Kidney (tissue), 13 donors: ENCODE measurements at regions not wholly inside any gene's neighbourhood (a gene's known extent, or its start where the extent isn't known, plus 50 kb on each side); places are given as distances from the start of the nearest gene placed in this dataset.
A peak's percentile ranks its signal among the peaks of the same experiment; 100 is the strongest.

ENCODE experiments used
- DNase-seq, 5 donors: peaks; one replicate each; pipeline ENCODE4 v3.0.0-alpha.2; 2013 to 2020
- FAIRE-seq: peaks from 2 replicates; lab custom pipeline; 2012; peaks lifted over from hg19 to GRCh38; lab: Jason Lieb, UNC
- H3K27ac ChIP-seq, 2 donors: one replicate each; pipeline ENCODE4 v1.7.0; 2013; ENCODE audit warnings: low read depth in 2 of 2, low read length in 2 of 2, inconsistent platforms in 1 of 2
- H3K27me3 ChIP-seq: one replicate; pipeline ENCODE4 v1.7.1; 2013; ENCODE audit warnings: low read length, inconsistent platforms; ENCODE audit not compliant: control insufficient read depth, insufficient read depth
- H3K36me3 ChIP-seq, 3 donors: one replicate each; pipeline versions ENCODE4 v1.7.0 to v1.7.1; 2013; ENCODE audit warnings: low read length in 3 of 3, control low read depth in 1 of 3, inconsistent platforms in 1 of 3; ENCODE audit not compliant: insufficient read depth in 3 of 3, control insufficient read depth in 2 of 3
- H3K4me1 ChIP-seq, 3 donors: one replicate each; pipeline versions ENCODE4 v1.7.0 to v1.7.1; 2013; ENCODE audit warnings: low read length in 3 of 3, inconsistent platforms in 1 of 3, low read depth in 1 of 3; ENCODE audit not compliant: control insufficient read depth in 2 of 3, insufficient read depth in 2 of 3
- H3K4me3 ChIP-seq, 3 donors: one replicate each; pipeline versions ENCODE4 v1.7.0 to v1.8.1; 2013; ENCODE audit warnings: low read length in 3 of 3, control low read depth in 1 of 3, inconsistent platforms in 1 of 3
- H3K9ac ChIP-seq, 3 donors: one replicate each; pipeline versions ENCODE4 v1.7.0 to v1.7.1; 2013; ENCODE audit warnings: low read length in 3 of 3, control low read depth in 1 of 3, inconsistent platforms in 1 of 3
- H3K9me3 ChIP-seq, 3 donors: one replicate each; pipeline versions ENCODE4 v1.7.0 to v1.7.1; 2013; ENCODE audit warnings: low read length in 3 of 3, control low read depth in 1 of 3, inconsistent platforms in 1 of 3; ENCODE audit not compliant: control insufficient read depth in 2 of 3, insufficient read depth in 1 of 3
- CTCF ChIP-seq: IDR thresholded peaks from 3 replicates; pipeline ENCODE4 v1.5.1; 2012; ENCODE audit warnings: mild to moderate bottlenecking, moderate library complexity, borderline replicate concordance; ENCODE audit not compliant: insufficient read depth; ENCODE audit errors: extremely low read depth
- intact Hi-C: fragments of 100-400 bp; cut with DNase I; formaldehyde crosslinking; loops from one replicate; pipeline ENCODE4 v1.11.1; 2022
- donor health status: control.
- donor health status: control.
- donor health status: control.
- donor health status: control.
- donor health status: control.
- donor health status: DM: yes; HTN: yes; CAD: no.
- donor health status: Normal renal cell carcinoma (clear cell type).

DNA sequence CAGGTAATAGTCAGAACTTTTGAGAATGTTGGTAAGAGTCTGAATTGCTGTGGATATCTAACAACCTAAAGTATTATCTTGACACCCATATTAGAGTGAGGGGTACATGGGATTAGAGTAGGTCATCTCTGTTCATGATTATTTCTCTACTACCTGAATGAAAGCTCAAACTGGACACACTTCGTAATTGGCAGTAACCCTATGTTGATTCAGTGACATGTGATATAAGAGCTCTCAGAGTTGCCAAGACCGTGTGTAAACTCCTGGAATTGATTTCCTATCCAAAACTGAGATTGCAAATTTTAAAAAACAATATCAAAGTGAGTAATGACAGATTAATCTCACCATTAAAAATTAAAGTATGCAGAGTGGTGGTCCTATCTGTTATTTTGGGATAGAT, 214.8 kb upstream of the ARHGEF26 start:
- Histone ChIP-seq H3K27me3 (no peaks in the 10 kb centered on the region), H3K9me3 (no peaks in the 10 kb centered on the region), H3K9ac (no peak overlapping the region), H3K27ac (no peak overlapping the region), H3K4me3 (no peak overlapping the region), H3K36me3 (no peaks in the 10 kb centered on the region), H3K4me1 (no peaks in the 10 kb centered on the region)
- intact Hi-C loops = no loop called here
- no peak for TF ChIP-seq CTCF
- FAIRE-seq (no peak), DNase-seq (no peak)

GRCh38 chr3:153910387-153910786, 210.8 kb upstream of the ARHGEF26 start:
- Histone ChIP-seq H3K27me3 (no peaks in the 10 kb centered on the region), H3K4me1 (no peaks in the 10 kb centered on the region), H3K9ac (no peak overlapping the region), H3K9me3 (no peaks in the 10 kb centered on the region), H3K4me3 (no peak overlapping the region), H3K36me3 (no peaks in the 10 kb centered on the region), H3K27ac (no peak overlapping the region)
- FAIRE-seq (no peak), DNase-seq (no peak)
- no peak for TF ChIP-seq CTCF
- intact Hi-C loops = no loop called here

DNA sequence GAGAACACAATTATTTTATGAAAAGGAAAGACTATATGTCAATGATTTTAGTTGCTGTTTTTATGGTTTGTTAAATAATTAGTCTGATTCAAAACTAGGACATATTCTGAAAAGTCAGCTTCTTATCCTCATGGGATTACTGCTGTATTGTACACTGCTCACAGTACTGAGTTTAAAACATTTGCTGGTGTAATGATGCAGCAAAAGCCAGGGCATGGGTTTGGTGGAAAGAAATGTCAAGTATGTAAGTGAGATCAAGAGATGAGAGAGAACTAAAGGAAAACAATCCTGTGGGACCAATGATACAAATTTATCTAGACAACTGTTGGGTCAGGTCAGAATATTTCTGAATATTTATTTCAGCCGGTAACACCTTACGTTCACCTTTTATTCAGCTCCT, 210.1 kb upstream of the ARHGEF26 start:
- no peak overlapping the region for H3K27ac ChIP-seq
- intact Hi-C loops = no loop called here
- DNase-seq (peak in 1 of 5 donors; percentile 31), FAIRE-seq (no peak)
- H3K4me1 ChIP-seq = no peaks in the 10 kb centered on the region
- no peak overlapping the region for H3K4me3 ChIP-seq
- no peak overlapping the region for H3K9ac ChIP-seq
- H3K27me3 ChIP-seq = no peaks in the 10 kb centered on the region
- no peaks in the 10 kb centered on the region for H3K9me3 ChIP-seq
- no peak for TF ChIP-seq CTCF
- H3K36me3 ChIP-seq = no peaks in the 10 kb centered on the region

- intact Hi-C loops = no loop called here
- no peak for FAIRE-seq
- Histone ChIP-seq H3K36me3 (no peaks in the 10 kb centered on the region), H3K4me1 (no peaks in the 10 kb centered on the region), H3K9ac (no peak overlapping the region), H3K27ac (no peak overlapping the region), H3K27me3 (no peaks in the 10 kb centered on the region), H3K4me3 (no peak overlapping the region), H3K9me3 (no peaks in the 10 kb centered on the region)
- no peak for TF ChIP-seq CTCF
- DNase-seq = no peak
Observed at GRCh38 chr3:153919773-153920172, 201.4 kb upstream of the ARHGEF26 start.
